ENCODE measurements at regions not wholly inside any gene's neighbourhood (a gene's known extent, or its start where the extent isn't known, plus 50 kb on each side); places are given as distances from the start of the nearest gene placed in this dataset.

DNA sequence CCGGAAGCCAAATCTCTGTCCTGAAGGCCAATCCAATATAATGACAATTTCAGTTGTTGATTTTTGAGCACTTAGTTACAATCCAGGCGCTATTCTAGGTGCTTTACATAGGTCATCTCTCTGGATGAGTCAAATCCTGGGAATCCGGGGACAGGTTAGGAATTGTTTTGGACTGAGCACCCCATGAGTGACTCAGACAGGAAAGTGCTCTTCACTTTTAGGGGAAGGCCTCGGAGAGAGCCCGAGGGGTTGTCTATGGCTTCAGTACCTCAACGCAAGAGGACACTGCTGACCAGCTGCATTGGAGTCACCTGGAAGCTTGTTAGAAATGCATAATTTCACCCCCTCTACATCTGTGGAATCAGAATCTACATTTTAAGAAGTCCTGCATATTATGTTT, 108.8 kb downstream of the IRX5 start:
- no peak overlapping the region for H3K27ac ChIP-seq
- 93 to 95% (median 93%) methylated on average over 6 of the region's 6 CpGs for WGBS, 3 donors
- H3K27me3 ChIP-seq (ENCODE audit: insufficient read depth in 3 of 3, low read length in 2 of 3) = peaks cover 0 to 2% (median 0%) of the 10 kb centered on the region in 3 donors
- no peaks in the 10 kb centered on the region for H3K4me1 ChIP-seq
- no peak for ATAC-seq
- no peaks in the 10 kb centered on the region for H3K36me3 ChIP-seq (ENCODE audit: insufficient read depth in 1 of 2, low read depth in 1 of 2)
- no peaks in the 10 kb centered on the region for H3K9me3 ChIP-seq
- intact Hi-C loops (cut with DNase I) = loop anchor here in 1 of 2 donors (10.0 kb wide), 1 partner anchor 335 kb away; no protein-coding TSS in a partner anchor
- no peak for DNase-seq
- no peak overlapping the region for H3K4me3 ChIP-seq
- TF ChIP-seq, protein P1, sequence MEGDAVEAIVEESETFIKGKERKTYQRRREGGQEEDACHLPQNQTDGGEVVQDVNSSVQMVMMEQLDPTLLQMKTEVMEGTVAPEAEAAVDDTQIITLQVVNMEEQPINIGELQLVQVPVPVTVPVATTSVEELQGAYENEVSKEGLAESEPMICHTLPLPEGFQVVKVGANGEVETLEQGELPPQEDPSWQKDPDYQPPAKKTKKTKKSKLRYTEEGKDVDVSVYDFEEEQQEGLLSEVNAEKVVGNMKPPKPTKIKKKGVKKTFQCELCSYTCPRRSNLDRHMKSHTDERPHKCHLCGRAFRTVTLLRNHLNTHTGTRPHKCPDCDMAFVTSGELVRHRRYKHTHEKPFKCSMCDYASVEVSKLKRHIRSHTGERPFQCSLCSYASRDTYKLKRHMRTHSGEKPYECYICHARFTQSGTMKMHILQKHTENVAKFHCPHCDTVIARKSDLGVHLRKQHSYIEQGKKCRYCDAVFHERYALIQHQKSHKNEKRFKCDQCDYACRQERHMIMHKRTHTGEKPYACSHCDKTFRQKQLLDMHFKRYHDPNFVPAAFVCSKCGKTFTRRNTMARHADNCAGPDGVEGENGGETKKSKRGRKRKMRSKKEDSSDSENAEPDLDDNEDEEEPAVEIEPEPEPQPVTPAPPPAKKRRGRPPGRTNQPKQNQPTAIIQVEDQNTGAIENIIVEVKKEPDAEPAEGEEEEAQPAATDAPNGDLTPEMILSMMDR (IDR thresholded peaks at IDR 0.05) = no peak

DNA sequence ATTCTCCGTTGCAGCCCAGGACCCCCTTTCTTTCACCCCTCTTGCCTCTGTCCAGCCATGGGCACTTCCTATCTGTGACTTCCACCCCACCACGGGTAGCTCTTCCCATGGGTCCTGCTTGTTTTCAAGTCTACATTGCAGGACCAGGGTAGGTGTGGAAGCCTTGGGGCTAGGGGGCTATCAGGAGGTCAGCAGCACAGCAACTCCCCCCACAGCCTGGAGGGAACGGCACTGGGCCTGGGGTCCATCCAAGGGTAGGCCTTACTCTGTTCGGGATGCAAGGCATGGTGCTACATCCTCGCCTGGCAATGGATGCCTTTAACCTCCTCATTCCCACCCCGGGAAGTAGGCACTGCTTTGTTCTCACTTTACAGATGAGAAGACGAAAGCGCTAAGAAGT, 109.3 kb downstream of the IRX5 start:
- TF ChIP-seq, protein P1 (IDR thresholded peaks at IDR 0.05) = no peak
- H3K4me3 ChIP-seq = no peak overlapping the region
- H3K36me3 ChIP-seq (ENCODE audit: insufficient read depth in 1 of 2, low read depth in 1 of 2) = no peaks in the 10 kb centered on the region
- H3K9me3 ChIP-seq = no peaks in the 10 kb centered on the region
- no peak overlapping the region for H3K27ac ChIP-seq
- DNase-seq = no peak
- intact Hi-C loops (cut with DNase I) = loop anchor here in 1 of 2 donors (10.0 kb wide), 1 partner anchor 335 kb away; no protein-coding TSS in a partner anchor
- no peaks in the 10 kb centered on the region for H3K4me1 ChIP-seq
- ATAC-seq = no peak
- 76 to 83% (median 77%) methylated on average over 8 of the region's 8 CpGs for WGBS, 3 donors
- H3K27me3 ChIP-seq (ENCODE audit: insufficient read depth in 3 of 3, low read length in 2 of 3) = peaks cover 0 to 5% (median 0%) of the 10 kb centered on the region in 3 donors

DNA sequence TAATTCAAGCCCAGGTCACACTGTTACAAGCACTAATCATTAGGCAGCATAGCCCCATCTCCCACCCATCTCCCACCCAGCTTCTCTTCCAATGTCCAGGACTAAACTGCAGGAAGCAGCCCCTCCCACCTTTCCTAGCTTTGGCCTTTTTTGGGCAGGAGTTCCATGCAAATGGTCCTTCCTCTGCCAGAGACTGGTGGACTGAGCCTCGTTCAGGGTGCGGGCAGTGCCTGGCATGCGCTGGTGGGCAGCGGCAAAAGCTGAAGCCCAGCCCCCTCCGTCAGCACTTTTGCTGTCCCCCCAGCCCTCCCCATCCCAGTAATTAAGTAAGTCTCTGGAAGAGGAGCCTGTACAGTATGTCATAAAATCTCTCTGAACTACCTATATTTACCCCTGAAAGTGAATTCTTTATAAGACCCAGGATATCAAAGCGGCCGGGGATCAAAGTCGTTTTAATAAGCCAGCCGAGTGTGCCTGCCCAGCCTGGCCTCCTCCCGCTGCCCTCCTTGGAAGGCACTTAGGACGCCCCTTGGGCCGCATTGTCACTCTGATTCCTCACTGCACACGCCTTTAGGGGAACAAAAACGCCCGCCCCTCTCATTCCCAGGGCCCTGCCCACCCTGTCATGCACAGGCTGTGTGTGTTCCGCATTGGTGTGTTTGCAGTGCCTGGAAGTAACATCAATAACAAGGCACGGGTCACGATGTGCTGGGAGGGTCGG, 109.9 kb downstream of the IRX5 start:
- intact Hi-C loops (cut with DNase I) = no loop called here
- Histone ChIP-seq H3K36me3 (ENCODE audit: insufficient read depth in 1 of 2, low read depth in 1 of 2) (no peaks in the 10 kb centered on the region), H3K27ac (no peak overlapping the region), H3K4me1 (no peaks in the 10 kb centered on the region), H3K9me3 (no peaks in the 10 kb centered on the region), H3K27me3 (ENCODE audit: insufficient read depth in 3 of 3, low read length in 2 of 3) (peaks cover 0 to 5% (median 0%) of the 10 kb centered on the region in 3 donors), H3K4me3 (no peak overlapping the region)
- ATAC-seq (no peak), DNase-seq (no peak)
- TF ChIP-seq, protein P1 (IDR thresholded peaks at IDR 0.05) = no peak
- WGBS, 3 donors = 78 to 85% (median 84%) methylated on average over 19 of the region's 19 CpGs

DNA sequence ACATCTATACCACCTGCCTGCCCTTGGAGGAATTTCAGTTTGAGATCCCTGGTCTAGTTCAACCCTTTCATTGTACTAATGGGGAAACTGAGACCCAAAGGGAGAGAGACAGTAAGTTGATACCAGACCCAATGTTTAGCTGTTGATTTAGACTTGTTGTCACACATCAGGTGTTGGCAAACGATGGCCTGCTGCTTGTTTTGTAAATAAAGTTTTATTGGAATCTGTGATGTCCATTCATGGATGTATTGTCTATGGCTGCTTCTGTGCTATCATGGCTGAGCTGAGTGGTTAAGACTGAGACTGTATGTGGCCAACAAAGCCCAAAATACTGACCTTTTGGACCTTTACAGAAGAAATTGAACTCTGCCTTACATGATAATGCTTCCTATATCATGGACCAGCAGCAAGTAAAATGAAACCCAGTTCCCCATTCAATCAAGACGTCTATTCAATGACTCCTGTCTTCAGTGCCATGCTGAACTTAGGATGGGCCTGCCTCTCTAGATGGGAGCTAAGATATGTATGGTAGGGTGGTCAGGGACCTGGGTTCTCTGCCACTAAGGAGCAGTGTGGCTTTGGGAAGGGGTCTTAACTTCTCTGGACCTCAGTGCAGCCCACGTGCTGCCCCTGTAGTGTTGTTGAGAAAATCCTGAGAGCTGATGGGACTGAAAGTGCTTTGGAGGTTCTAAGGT, 111.0 kb downstream of the IRX5 start:
- H3K4me1 ChIP-seq = no peaks in the 10 kb centered on the region
- no peak for DNase-seq
- intact Hi-C loops (cut with DNase I) = no loop called here
- no peaks in the 10 kb centered on the region for H3K36me3 ChIP-seq (ENCODE audit: insufficient read depth in 1 of 2, low read depth in 1 of 2)
- ATAC-seq = no peak
- 85 to 87% (median 86%) methylated on average over 3 of the region's 3 CpGs for WGBS, 3 donors
- no peak overlapping the region for H3K27ac ChIP-seq
- no peaks in the 10 kb centered on the region for H3K9me3 ChIP-seq
- TF ChIP-seq, protein P1 (IDR thresholded peaks at IDR 0.05) = no peak
- peaks cover 0 to 5% (median 0%) of the 10 kb centered on the region in 3 donors for H3K27me3 ChIP-seq (ENCODE audit: insufficient read depth in 3 of 3, low read length in 2 of 3)
- H3K4me3 ChIP-seq = no peak overlapping the region

Measured in psoas muscle (tissue), 7 donors.